GM12891 (cell line): ENCODE measurements at regions not wholly inside any gene's neighbourhood (a gene's known extent, or its start where the extent isn't known, plus 50 kb on each side); places are given as distances from the start of the nearest gene placed in this dataset.

Source experiments
- POLR2A ChIP-seq: IDR thresholded peaks from 2 replicates; pipeline ENCODE4 v1.6.1; 2011; ENCODE audit warnings: low read depth, low read length, control low read depth
- POLR2AphosphoS5 ChIP-seq: IDR thresholded peaks from 2 replicates; pipeline ENCODE4 v1.6.1; 2011; ENCODE audit warnings: low read depth, low read length, control low read depth
- POU2F2 ChIP-seq: IDR thresholded peaks from 2 replicates; pipeline ENCODE4 v1.6.1; 2011; ENCODE audit warnings: low read depth, mild to moderate bottlenecking, control low read depth, low read length, moderate library complexity
- SPI1 ChIP-seq: IDR thresholded peaks from 2 replicates; pipeline ENCODE4 v1.6.1; 2011; ENCODE audit warnings: low read depth, low read length, control low read depth
- TAF1 ChIP-seq: IDR thresholded peaks from 2 replicates; pipeline ENCODE4 v1.6.1; 2011; ENCODE audit warnings: low read depth, low read length, control low read depth

- TF ChIP-seq POLR2AphosphoS5 (no peak), POLR2A (no peak), TAF1 (no peak), SPI1 (no peak), POU2F2 (no peak)
Observed at GRCh38 chr5:107286447-107287098, 384.2 kb downstream of the EFNA5 start.
